SK-N-SH (cell line): ENCODE measurements at regions not wholly inside any gene's neighbourhood (a gene's known extent, or its start where the extent isn't known, plus 50 kb on each side); places are given as distances from the start of the nearest gene placed in this dataset.
"Not testable (repeated sequence)": the region's sequence is repeated elsewhere in the genome, so short reads cannot be mapped to it uniquely, and the experiment has no call there.

Experiments used
- CHD2 ChIP-seq: fragments of 150-350 bp; IDR thresholded peaks from 2 replicates; pipeline ENCODE4 v1.6.1; 2018; ENCODE audit warnings: low read length; ENCODE audit not compliant: partially characterized antibody
- EZH2phosphoT487 ChIP-seq: fragments of 200-600 bp; sonication (generic); IDR thresholded peaks from 2 replicates; pipeline ENCODE4 v1.6.1; 2017; ENCODE audit warnings: low read depth, mixed run types, mild to moderate bottlenecking, antibody characterized with exemption, moderate library complexity, borderline replicate concordance
- RAD21 ChIP-seq: IDR thresholded peaks from 2 replicates; pipeline ENCODE4 v1.6.1; 2012; ENCODE audit warnings: mild to moderate bottlenecking, low read length
- TF ChIP-seq, protein P1 (sequence below): fragments of 200-600 bp; sonication (generic); IDR thresholded peaks from 2 replicates; pipeline ENCODE4 v1.6.1; 2017; ENCODE audit warnings: antibody characterized with exemption, mild to moderate bottlenecking, moderate library complexity
- TF ChIP-seq, protein P2 (sequence below): IDR thresholded peaks from 2 replicates; pipeline ENCODE4 v1.6.1; 2012; ENCODE audit warnings: mild to moderate bottlenecking, low read depth, low read length, moderate library complexity

DNA sequence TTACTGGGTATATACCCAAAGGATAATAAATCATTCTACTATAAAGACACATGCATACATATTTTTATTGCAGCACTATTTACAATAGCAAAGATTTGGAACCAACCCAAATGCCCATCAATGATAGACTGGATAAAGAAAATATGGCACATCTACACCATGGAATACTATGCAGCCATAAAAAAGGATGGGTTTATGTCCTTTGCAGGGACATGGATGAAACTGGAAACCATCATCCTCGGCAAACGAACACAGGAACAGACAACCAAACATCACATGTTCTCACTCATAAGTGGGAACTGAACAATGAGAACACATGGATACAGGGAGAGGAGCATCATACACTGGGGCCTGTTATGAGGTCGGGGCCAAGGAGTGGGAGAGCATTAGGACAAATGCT lies 665.0 kb upstream of the KCNMB2 start:
- TF ChIP-seq, protein P1, sequence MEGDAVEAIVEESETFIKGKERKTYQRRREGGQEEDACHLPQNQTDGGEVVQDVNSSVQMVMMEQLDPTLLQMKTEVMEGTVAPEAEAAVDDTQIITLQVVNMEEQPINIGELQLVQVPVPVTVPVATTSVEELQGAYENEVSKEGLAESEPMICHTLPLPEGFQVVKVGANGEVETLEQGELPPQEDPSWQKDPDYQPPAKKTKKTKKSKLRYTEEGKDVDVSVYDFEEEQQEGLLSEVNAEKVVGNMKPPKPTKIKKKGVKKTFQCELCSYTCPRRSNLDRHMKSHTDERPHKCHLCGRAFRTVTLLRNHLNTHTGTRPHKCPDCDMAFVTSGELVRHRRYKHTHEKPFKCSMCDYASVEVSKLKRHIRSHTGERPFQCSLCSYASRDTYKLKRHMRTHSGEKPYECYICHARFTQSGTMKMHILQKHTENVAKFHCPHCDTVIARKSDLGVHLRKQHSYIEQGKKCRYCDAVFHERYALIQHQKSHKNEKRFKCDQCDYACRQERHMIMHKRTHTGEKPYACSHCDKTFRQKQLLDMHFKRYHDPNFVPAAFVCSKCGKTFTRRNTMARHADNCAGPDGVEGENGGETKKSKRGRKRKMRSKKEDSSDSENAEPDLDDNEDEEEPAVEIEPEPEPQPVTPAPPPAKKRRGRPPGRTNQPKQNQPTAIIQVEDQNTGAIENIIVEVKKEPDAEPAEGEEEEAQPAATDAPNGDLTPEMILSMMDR, result not testable (repeated sequence)
- not testable (repeated sequence) for TF ChIP-seq EZH2phosphoT487, CHD2, RAD21
- TF ChIP-seq, protein P2, sequence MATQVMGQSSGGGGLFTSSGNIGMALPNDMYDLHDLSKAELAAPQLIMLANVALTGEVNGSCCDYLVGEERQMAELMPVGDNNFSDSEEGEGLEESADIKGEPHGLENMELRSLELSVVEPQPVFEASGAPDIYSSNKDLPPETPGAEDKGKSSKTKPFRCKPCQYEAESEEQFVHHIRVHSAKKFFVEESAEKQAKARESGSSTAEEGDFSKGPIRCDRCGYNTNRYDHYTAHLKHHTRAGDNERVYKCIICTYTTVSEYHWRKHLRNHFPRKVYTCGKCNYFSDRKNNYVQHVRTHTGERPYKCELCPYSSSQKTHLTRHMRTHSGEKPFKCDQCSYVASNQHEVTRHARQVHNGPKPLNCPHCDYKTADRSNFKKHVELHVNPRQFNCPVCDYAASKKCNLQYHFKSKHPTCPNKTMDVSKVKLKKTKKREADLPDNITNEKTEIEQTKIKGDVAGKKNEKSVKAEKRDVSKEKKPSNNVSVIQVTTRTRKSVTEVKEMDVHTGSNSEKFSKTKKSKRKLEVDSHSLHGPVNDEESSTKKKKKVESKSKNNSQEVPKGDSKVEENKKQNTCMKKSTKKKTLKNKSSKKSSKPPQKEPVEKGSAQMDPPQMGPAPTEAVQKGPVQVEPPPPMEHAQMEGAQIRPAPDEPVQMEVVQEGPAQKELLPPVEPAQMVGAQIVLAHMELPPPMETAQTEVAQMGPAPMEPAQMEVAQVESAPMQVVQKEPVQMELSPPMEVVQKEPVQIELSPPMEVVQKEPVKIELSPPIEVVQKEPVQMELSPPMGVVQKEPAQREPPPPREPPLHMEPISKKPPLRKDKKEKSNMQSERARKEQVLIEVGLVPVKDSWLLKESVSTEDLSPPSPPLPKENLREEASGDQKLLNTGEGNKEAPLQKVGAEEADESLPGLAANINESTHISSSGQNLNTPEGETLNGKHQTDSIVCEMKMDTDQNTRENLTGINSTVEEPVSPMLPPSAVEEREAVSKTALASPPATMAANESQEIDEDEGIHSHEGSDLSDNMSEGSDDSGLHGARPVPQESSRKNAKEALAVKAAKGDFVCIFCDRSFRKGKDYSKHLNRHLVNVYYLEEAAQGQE, result not testable (repeated sequence)
